Calu3 (cell line): ENCODE measurements at regions not wholly inside any gene's neighbourhood (a gene's known extent, or its start where the extent isn't known, plus 50 kb on each side); places are given as distances from the start of the nearest gene placed in this dataset.

Source experiments
- BruUV-seq: library from RNA; stranded (reverse); fragments of 400-500 nt; replicated peaks from 2 replicates; lab custom pipeline; 2021; lab: Mats Ljungman, UMichigan
- CTCF ChIA-PET: fragments of 300-600 bp; sonication (Branson Sonifier 250); formaldehyde crosslinking; loops from one replicate; lab custom pipeline; 2022; ENCODE audit warnings: antibody characterized with exemption; lab: Charles Lee
- DNase-seq: peaks from one replicate; pipeline ENCODE4 v3.0.0; 2022
- H3K27ac Mint-ChIP-seq: one replicate; pipeline ENCODE4 v1.8.0; 2022; ENCODE audit warnings: mixed read lengths; ENCODE audit not compliant: unreplicated experiment
- H3K27me3 Mint-ChIP-seq: one replicate; pipeline ENCODE4 v1.8.0; 2022; ENCODE audit warnings: mixed read lengths; ENCODE audit not compliant: unreplicated experiment
- H3K36me3 Mint-ChIP-seq: one replicate; pipeline ENCODE4 v1.8.0; 2022; ENCODE audit warnings: mild to moderate bottlenecking, moderate library complexity, mixed read lengths; ENCODE audit not compliant: insufficient read depth, unreplicated experiment
- H3K4me1 Mint-ChIP-seq: one replicate; pipeline ENCODE4 v1.8.0; 2022; ENCODE audit warnings: mild to moderate bottlenecking, low read depth, mixed read lengths; ENCODE audit not compliant: unreplicated experiment
- H3K4me3 Mint-ChIP-seq: one replicate; pipeline ENCODE4 v1.8.0; 2022; ENCODE audit warnings: mild to moderate bottlenecking, low read depth, moderate library complexity, mixed read lengths; ENCODE audit not compliant: unreplicated experiment
- H3K9me3 Mint-ChIP-seq: one replicate; pipeline ENCODE4 v1.8.0; 2022; ENCODE audit warnings: low read depth, mixed read lengths; ENCODE audit not compliant: unreplicated experiment
- CTCF ChIP-seq: fragments of 200-600 bp; IDR thresholded peaks from one replicate; pipeline ENCODE4 v1.8.0; 2022; ENCODE audit warnings: antibody characterized with exemption; ENCODE audit not compliant: unreplicated experiment
- intact Hi-C: fragments of 100-400 bp; cut with micrococcal nuclease; formaldehyde crosslinking; loops from one replicate; pipeline ENCODE4 v1.10.0; 2022; ENCODE audit not compliant: unreplicated experiment

DNA sequence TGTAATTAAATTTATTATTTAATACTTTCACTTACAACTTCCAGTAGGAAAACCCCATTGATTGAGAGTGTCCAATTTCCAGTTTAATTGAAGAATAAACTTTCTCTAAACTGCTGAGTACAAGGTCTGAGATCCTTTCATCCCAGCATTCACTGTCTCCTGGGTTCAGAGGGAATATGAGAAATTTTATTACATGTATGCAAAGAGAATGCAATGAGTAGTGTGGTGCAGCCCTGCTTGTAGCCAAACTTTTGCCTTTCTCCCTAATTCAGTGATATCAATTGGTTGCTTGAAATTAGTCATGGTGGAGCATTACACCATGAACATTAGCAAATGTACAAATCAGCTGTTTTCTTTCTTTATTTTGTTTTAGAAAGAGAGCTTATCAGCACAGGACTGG is 780.6 kb upstream of the MDGA2 start:
- BruUV-seq, result no TSS peak
- Mint-ChIP-seq H3K4me1 (no peaks in the 10 kb centered on the region), H3K27ac (no peak overlapping the region), H3K9me3 (peaks cover 2% of the 10 kb centered on the region), H3K36me3 (no peaks in the 10 kb centered on the region), H3K4me3 (no peak overlapping the region), H3K27me3 (no peaks in the 10 kb centered on the region)
- CTCF ChIA-PET, result no interaction called here
- TF ChIP-seq CTCF, result no peak
- no peak for DNase-seq
- intact Hi-C loops, result no loop called here

- H3K4me1 Mint-ChIP-seq, result no peaks in the 10 kb centered on the region
- no TSS peak for BruUV-seq
- no peak for DNase-seq
- H3K36me3 Mint-ChIP-seq, result no peaks in the 10 kb centered on the region
- intact Hi-C loops, result no loop called here
- H3K4me3 Mint-ChIP-seq, result no peak overlapping the region
- TF ChIP-seq CTCF, result no peak
- peaks cover 2% of the 10 kb centered on the region for H3K9me3 Mint-ChIP-seq
- H3K27me3 Mint-ChIP-seq, result no peaks in the 10 kb centered on the region
- CTCF ChIA-PET, result no interaction called here
- no peak overlapping the region for H3K27ac Mint-ChIP-seq
Measured at GRCh38 chr14:48454887-48455286, 779.5 kb upstream of the MDGA2 start.

- H3K27ac Mint-ChIP-seq, result no peak overlapping the region
- TF ChIP-seq CTCF, result no peak
- no peak for DNase-seq
- no peaks in the 10 kb centered on the region for H3K27me3 Mint-ChIP-seq
- no peaks in the 10 kb centered on the region for H3K4me1 Mint-ChIP-seq
- H3K9me3 Mint-ChIP-seq, result peaks cover 9% of the 10 kb centered on the region
- H3K36me3 Mint-ChIP-seq, result no peaks in the 10 kb centered on the region
- H3K4me3 Mint-ChIP-seq, result no peak overlapping the region
- BruUV-seq, result no TSS peak
- intact Hi-C loops, result no loop called here
- CTCF ChIA-PET, result no interaction called here
Measured at GRCh38 chr14:48452437-48452995, 777.1 kb upstream of the MDGA2 start.

DNA sequence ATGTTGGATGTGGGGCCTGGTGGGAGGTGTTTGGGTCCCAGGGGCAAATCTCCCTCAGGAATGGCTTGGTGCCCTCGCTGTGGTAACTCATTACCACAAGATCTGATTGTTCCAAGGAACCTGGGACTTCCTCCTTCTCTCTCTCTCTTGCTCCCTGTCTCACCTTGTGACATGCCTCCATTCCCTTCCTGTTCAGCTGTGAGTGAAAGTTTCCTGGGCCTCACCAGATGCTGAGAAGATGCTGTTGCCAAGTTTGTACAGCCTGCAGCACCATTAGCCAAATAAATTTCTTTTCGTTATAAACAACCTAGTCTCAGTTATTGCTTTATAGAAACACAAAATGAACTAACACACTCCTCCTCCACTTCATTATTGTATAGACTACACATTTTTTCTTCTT is 759.8 kb upstream of the MDGA2 start:
- no peak overlapping the region for H3K4me3 Mint-ChIP-seq
- no peak overlapping the region for H3K27ac Mint-ChIP-seq
- H3K9me3 Mint-ChIP-seq, result peaks cover 9% of the 10 kb centered on the region
- BruUV-seq, result no TSS peak
- intact Hi-C loops, result no loop called here
- DNase-seq, result no peak
- H3K27me3 Mint-ChIP-seq, result no peaks in the 10 kb centered on the region
- CTCF ChIA-PET, result no interaction called here
- no peaks in the 10 kb centered on the region for H3K4me1 Mint-ChIP-seq
- H3K36me3 Mint-ChIP-seq, result no peaks in the 10 kb centered on the region
- TF ChIP-seq CTCF, result no peak
